ENCODE measurements at regions not wholly inside any gene's neighbourhood (a gene's known extent, or its start where the extent isn't known, plus 50 kb on each side); places are given as distances from the start of the nearest gene placed in this dataset.

GRCh38 chr11:69997352-69997751 is 80.8 kb upstream of the ANO1 start:
- no peak for DNase-seq (ENCODE audit: low read depth)
- no peak overlapping the region for H3K4me3 ChIP-seq (ENCODE audit: low read depth, low read length)
- TF ChIP-seq CTCF (IDR thresholded peaks at IDR 0.05; ENCODE audit: low read depth, low read length, missing control alignments), result no peak

GRCh38 chr11:69999721-70000120 is 78.4 kb upstream of the ANO1 start:
- no peak for TF ChIP-seq CTCF (IDR thresholded peaks at IDR 0.05; ENCODE audit: low read depth, low read length, missing control alignments)
- DNase-seq (ENCODE audit: low read depth), result no peak
- no peak overlapping the region for H3K4me3 ChIP-seq (ENCODE audit: low read depth, low read length)

GRCh38 chr11:70000228-70000627 is 77.9 kb upstream of the ANO1 start:
- H3K4me3 ChIP-seq (ENCODE audit: low read depth, low read length), result no peak overlapping the region
- TF ChIP-seq CTCF (IDR thresholded peaks at IDR 0.05; ENCODE audit: low read depth, low read length, missing control alignments), result no peak
- DNase-seq (ENCODE audit: low read depth), result no peak

- no peak for TF ChIP-seq CTCF (IDR thresholded peaks at IDR 0.05; ENCODE audit: low read depth, low read length, missing control alignments)
- no peak overlapping the region for H3K4me3 ChIP-seq (ENCODE audit: low read depth, low read length)
- DNase-seq (ENCODE audit: low read depth), result no peak
These were observed 76.9 kb upstream of the ANO1 start for GRCh38 chr11:70001246-70001645.

- H3K4me3 ChIP-seq (ENCODE audit: low read depth, low read length), result no peak overlapping the region
- no peak for DNase-seq (ENCODE audit: low read depth)
- TF ChIP-seq CTCF (IDR thresholded peaks at IDR 0.05; ENCODE audit: low read depth, low read length, missing control alignments), result no peak
These were observed 75.7 kb upstream of the ANO1 start for GRCh38 chr11:70002433-70002832.

- DNase-seq (ENCODE audit: low read depth), result no peak
- no peak for TF ChIP-seq CTCF (IDR thresholded peaks at IDR 0.05; ENCODE audit: low read depth, low read length, missing control alignments)
- no peak overlapping the region for H3K4me3 ChIP-seq (ENCODE audit: low read depth, low read length)
These were observed 72.9 kb upstream of the ANO1 start for GRCh38 chr11:70005107-70005818.

- no peak for TF ChIP-seq CTCF (IDR thresholded peaks at IDR 0.05; ENCODE audit: low read depth, low read length, missing control alignments)
- no peak overlapping the region for H3K4me3 ChIP-seq (ENCODE audit: low read depth, low read length)
- no peak for DNase-seq (ENCODE audit: low read depth)
These were observed 70.3 kb upstream of the ANO1 start for GRCh38 chr11:70007796-70008195.

All from GM12864 (cell line).